ENCODE measurements at regions not wholly inside any gene's neighbourhood (a gene's known extent, or its start where the extent isn't known, plus 50 kb on each side); places are given as distances from the start of the nearest gene placed in this dataset.
"Not testable (repeated sequence)": the region's sequence is repeated elsewhere in the genome, so short reads cannot be mapped to it uniquely, and the experiment has no call there.

- POLR2A ChIA-PET; H3K9me3 Mint-ChIP-seq; ATAC-seq (ENCODE audit: low read depth): not testable (repeated sequence)
Observed at GRCh38 chrX:14984425-14984824, 111.2 kb downstream of the MOSPD2 start.

More at GRCh38 chrX:14984425-14984824, 111.2 kb downstream of the MOSPD2 start:
- not testable (repeated sequence) for H3K4me1 Mint-ChIP-seq, DNase-seq, H3K4me3 Mint-ChIP-seq, H3K36me3 Mint-ChIP-seq, H3K27me3 Mint-ChIP-seq, H3K27ac Mint-ChIP-seq
